GM23338 (cell line): ENCODE measurements at regions not wholly inside any gene's neighbourhood (a gene's known extent, or its start where the extent isn't known, plus 50 kb on each side); places are given as distances from the start of the nearest gene placed in this dataset.

Experiments used
- ATAC-seq: fragments of 200-7000 bp; cut with Tn5 transposase; 3 replicates; pipeline ENCODE4 v1.9.1; 2020
- DNase-seq: peaks from one replicate; pipeline ENCODE4 v3.0.0-alpha.2; 2015; ENCODE audit warnings: low spot score
- H2AFZ ChIP-seq: fragments of 200-600 bp; sonication (generic); 2 replicates; pipeline ENCODE4 v1.8.0; 2016; ENCODE audit warnings: antibody characterized with exemption, mild to moderate bottlenecking, moderate library complexity
- H3F3A ChIP-seq: fragments of 200-600 bp; sonication (generic); replicated peaks from 2 replicates; pipeline ENCODE4 v1.8.0; 2017; ENCODE audit warnings: antibody characterized with exemption, mixed run types, low read depth
- H3K27ac ChIP-seq: fragments of 200-600 bp; sonication (generic); 2 replicates; pipeline ENCODE4 v1.6.1; 2016; ENCODE audit warnings: low read depth
- H3K27me3 ChIP-seq: fragments of 200-600 bp; sonication (generic); 2 replicates; pipeline ENCODE4 v1.8.0; 2016; ENCODE audit warnings: mild to moderate bottlenecking, mixed run types, moderate library complexity; ENCODE audit not compliant: insufficient read depth
- H3K36me3 ChIP-seq: fragments of 200-600 bp; sonication (generic); 2 replicates; pipeline ENCODE4 v1.8.0; 2016; ENCODE audit warnings: mild to moderate bottlenecking; ENCODE audit not compliant: insufficient read depth
- H3K4me1 ChIP-seq: fragments of 200-600 bp; sonication (generic); 2 replicates; pipeline ENCODE4 v1.8.0; 2016; ENCODE audit warnings: mild to moderate bottlenecking, moderate library complexity; ENCODE audit not compliant: insufficient read depth
- H3K4me2 ChIP-seq: fragments of 200-600 bp; sonication (generic); 2 replicates; pipeline ENCODE4 v1.7.1; 2017; ENCODE audit warnings: mixed run types
- H3K4me3 ChIP-seq: fragments of 200-600 bp; sonication (generic); 2 replicates; pipeline ENCODE4 v1.6.1; 2016; ENCODE audit warnings: mixed run types
- H3K79me2 ChIP-seq: fragments of 200-600 bp; sonication (generic); replicated peaks from 2 replicates; pipeline ENCODE4 v1.8.0; 2017; ENCODE audit warnings: mild to moderate bottlenecking; ENCODE audit not compliant: insufficient read depth
- H3K9me2 ChIP-seq: fragments of 200-600 bp; sonication (generic); 2 replicates; pipeline ENCODE4 v1.8.0; 2017; ENCODE audit not compliant: insufficient read depth
- H4K20me1 ChIP-seq: fragments of 200-600 bp; sonication (generic); replicated peaks from 2 replicates; pipeline ENCODE4 v1.8.0; 2017; ENCODE audit warnings: mild to moderate bottlenecking; ENCODE audit not compliant: insufficient read depth
- H3K27ac Mint-ChIP-seq: 2 replicates; pipeline ENCODE4 v1.8.0; 2020; ENCODE audit warnings: inconsistent platforms, mild to moderate bottlenecking, moderate library complexity, mixed read lengths
- H3K27me3 Mint-ChIP-seq: 3 replicates; pipeline ENCODE4 v1.8.0; 2022; ENCODE audit warnings: low read depth, mild to moderate bottlenecking, moderate library complexity, mixed read lengths, inconsistent platforms; ENCODE audit not compliant: insufficient read depth, poor library complexity
- H3K36me3 Mint-ChIP-seq: 3 replicates; pipeline ENCODE4 v1.8.0; 2021; ENCODE audit warnings: low read depth, mild to moderate bottlenecking, inconsistent platforms, moderate library complexity, mixed read lengths
- H3K4me1 Mint-ChIP-seq: 3 replicates; pipeline ENCODE4 v1.8.0; 2020; ENCODE audit warnings: mild to moderate bottlenecking, inconsistent platforms, mixed read lengths
- H3K4me3 Mint-ChIP-seq: 3 replicates; pipeline ENCODE4 v1.8.0; 2021; ENCODE audit warnings: moderate library complexity, mild to moderate bottlenecking, inconsistent platforms, mixed read lengths
- H3K9me3 Mint-ChIP-seq: 3 replicates; pipeline ENCODE4 v1.8.0; 2020; ENCODE audit warnings: moderate library complexity, mild to moderate bottlenecking, inconsistent platforms, mixed read lengths
- STAT1 ChIP-seq: IDR thresholded peaks from one replicate; pipeline ENCODE4 v1.6.1; 2016; ENCODE audit warnings: antibody characterized with exemption; ENCODE audit not compliant: unreplicated experiment
- ZNF114 ChIP-seq: fragments of 250-450 bp; sonication (Bioruptor Pico); IDR thresholded peaks from 2 replicates; pipeline ENCODE4 v1.5.0; 2020; ENCODE audit warnings: mild to moderate bottlenecking, moderate library complexity
- TF ChIP-seq, protein P1 (sequence below), 2 experiments: fragments of 200-600 bp in 1 of 2; sonication (generic) in 1 of 2; conservative IDR thresholded peaks; 2 replicates each; pipeline versions ENCODE4 v1.5.1 to v1.6.1; 2016 to 2017; ENCODE audit warnings: antibody characterized with exemption in 2 of 2, low read depth in 2 of 2, mild to moderate bottlenecking in 2 of 2, moderate library complexity in 1 of 2

DNA sequence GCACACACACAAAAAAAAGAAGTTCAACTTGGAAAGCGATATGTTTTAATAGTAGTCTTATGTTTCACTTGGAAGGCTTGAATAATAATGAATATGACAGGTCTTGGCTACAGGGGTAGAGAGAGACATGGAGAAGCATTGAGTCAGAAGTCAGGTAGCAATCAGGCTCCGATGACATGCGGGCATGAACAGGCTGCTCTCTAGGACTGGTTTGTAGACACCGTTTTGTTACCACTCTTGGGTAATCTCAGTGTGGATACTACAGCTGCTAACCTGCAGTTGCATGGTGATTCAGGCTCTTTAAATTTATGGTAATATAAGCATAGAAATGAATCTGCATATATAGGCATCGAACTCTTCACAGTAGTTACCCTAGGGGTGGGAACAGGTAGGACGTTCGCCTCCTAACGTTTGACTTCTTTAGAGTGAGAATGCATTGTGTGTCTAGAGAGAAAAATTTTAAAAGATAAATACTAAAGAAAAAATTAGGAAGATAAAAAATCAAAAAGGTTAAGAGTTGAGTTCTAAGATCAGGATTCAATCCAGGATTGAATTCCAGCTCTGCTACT, 241.6 kb upstream of the KBTBD8 start:
- Histone ChIP-seq H3K27me3 (no peaks in the 10 kb centered on the region), H2AFZ (no peak overlapping the region), H3K4me2 (no peak overlapping the region), H4K20me1 (no peaks in the 10 kb centered on the region), H3F3A (no peaks in the 10 kb centered on the region), H3K4me1 (0 out of 2 replicates have a peak, but pooled peaks cover 2% of the 10 kb centered on the region), H3K36me3 (no peaks in the 10 kb centered on the region), H3K27ac (no peak overlapping the region), H3K9me2 (peaks cover 17% of the 10 kb centered on the region; the same call in 1 of the 2 replicates), H3K79me2 (no peaks in the 10 kb centered on the region), H3K4me3 (no peak overlapping the region)
- H3K4me3 Mint-ChIP-seq: no peak overlapping the region
- peak; percentile 25 for DNase-seq
- no peak; the same call in 2 of the 3 replicates for ATAC-seq
- TF ChIP-seq, protein P1, sequence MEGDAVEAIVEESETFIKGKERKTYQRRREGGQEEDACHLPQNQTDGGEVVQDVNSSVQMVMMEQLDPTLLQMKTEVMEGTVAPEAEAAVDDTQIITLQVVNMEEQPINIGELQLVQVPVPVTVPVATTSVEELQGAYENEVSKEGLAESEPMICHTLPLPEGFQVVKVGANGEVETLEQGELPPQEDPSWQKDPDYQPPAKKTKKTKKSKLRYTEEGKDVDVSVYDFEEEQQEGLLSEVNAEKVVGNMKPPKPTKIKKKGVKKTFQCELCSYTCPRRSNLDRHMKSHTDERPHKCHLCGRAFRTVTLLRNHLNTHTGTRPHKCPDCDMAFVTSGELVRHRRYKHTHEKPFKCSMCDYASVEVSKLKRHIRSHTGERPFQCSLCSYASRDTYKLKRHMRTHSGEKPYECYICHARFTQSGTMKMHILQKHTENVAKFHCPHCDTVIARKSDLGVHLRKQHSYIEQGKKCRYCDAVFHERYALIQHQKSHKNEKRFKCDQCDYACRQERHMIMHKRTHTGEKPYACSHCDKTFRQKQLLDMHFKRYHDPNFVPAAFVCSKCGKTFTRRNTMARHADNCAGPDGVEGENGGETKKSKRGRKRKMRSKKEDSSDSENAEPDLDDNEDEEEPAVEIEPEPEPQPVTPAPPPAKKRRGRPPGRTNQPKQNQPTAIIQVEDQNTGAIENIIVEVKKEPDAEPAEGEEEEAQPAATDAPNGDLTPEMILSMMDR (conservative IDR thresholded peaks at IDR 0.05; ENCODE audit: low read depth in 2 of 2): peak in 1 of 2 experiments; percentile 43; a peak in 2 of 4 replicates
- no peak for TF ChIP-seq ZNF114 (CRISPR knock-in tag)
- peaks cover 2% of the 10 kb centered on the region for H3K27me3 Mint-ChIP-seq
- H3K27ac Mint-ChIP-seq: no peak overlapping the region
- no peaks in the 10 kb centered on the region for H3K4me1 Mint-ChIP-seq
- 0 out of 3 replicates have a peak, but pooled peaks cover 3% of the 10 kb centered on the region for H3K36me3 Mint-ChIP-seq
- H3K9me3 Mint-ChIP-seq: no peaks in the 10 kb centered on the region

DNA sequence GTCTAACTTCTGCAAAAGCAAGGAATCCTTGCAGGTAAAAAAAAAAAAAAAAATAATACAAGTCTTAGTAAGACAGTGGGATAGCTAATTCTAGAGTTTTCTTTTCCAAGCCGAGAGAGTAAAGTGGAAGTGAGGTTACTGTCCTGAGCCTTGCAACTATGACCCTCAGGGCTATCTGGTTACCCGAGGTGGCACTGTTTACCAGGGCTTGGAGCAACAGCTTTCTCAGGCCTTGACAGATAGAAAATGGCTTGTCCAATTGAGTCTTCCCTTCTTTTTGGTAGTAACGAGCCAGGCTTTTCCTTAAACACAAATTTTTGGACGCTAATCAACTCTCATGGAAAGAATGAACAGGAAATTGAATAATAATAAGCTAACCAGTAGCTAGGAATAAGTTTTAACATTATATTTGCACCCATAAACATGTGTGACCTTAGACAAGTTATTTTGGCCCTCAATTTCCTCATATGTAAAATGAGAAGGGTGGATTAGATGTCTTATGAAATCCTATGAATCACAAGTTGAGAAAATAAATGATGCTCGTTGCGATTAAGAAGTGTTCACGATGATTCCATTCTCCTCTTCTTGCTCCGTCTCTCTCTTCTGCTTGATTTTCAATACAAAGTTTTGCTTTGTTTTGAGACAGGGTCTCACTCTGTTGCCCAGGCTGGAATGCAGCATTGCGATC, 236.9 kb upstream of the KBTBD8 start:
- Histone ChIP-seq H3K36me3 (no peaks in the 10 kb centered on the region), H3K27me3 (no peaks in the 10 kb centered on the region), H3F3A (no peaks in the 10 kb centered on the region), H3K4me3 (no peak overlapping the region), H3K9me2 (0 out of 2 replicates have a peak, but pooled peaks cover 4% of the 10 kb centered on the region), H2AFZ (no peak overlapping the region), H3K4me2 (no peak overlapping the region), H3K27ac (no peak overlapping the region), H3K79me2 (no peaks in the 10 kb centered on the region), H4K20me1 (no peaks in the 10 kb centered on the region), H3K4me1 (no peaks in the 10 kb centered on the region)
- H3K4me1 Mint-ChIP-seq: no peaks in the 10 kb centered on the region
- no peak for TF ChIP-seq STAT1
- TF ChIP-seq, protein P1 (conservative IDR thresholded peaks at IDR 0.05; ENCODE audit: low read depth in 2 of 2): peak in 1 of 2 experiments; percentile 9; a peak in 1 of 4 replicates
- peaks cover 9% of the 10 kb centered on the region; the same call in 1 of the 3 replicates for H3K36me3 Mint-ChIP-seq
- H3K27ac Mint-ChIP-seq: no peak overlapping the region
- no peak for ATAC-seq
- peaks cover 20% of the 10 kb centered on the region for H3K9me3 Mint-ChIP-seq
- DNase-seq: no peak
- peaks cover 2% of the 10 kb centered on the region for H3K27me3 Mint-ChIP-seq
- no peak overlapping the region for H3K4me3 Mint-ChIP-seq
